Dermis blood vessel endothelial cell (primary cell): ENCODE measurements at regions not wholly inside any gene's neighbourhood (a gene's known extent, or its start where the extent isn't known, plus 50 kb on each side); places are given as distances from the start of the nearest gene placed in this dataset.
A peak's percentile ranks its signal among the peaks of the same experiment; 100 is the strongest.
"Not testable (repeated sequence)": the region's sequence is repeated elsewhere in the genome, so short reads cannot be mapped to it uniquely, and the experiment has no call there.

ENCODE experiments used
- DNase-seq: peaks from one replicate; pipeline ENCODE4 v3.0.0; 2010

GRCh38 chr15:77944002-77944867 lies 133.3 kb downstream of the TBC1D2B start:
- peak; percentile 81 for DNase-seq

GRCh38 chr15:77942611-77943211 lies 134.8 kb downstream of the TBC1D2B start:
- DNase-seq = no peak

DNA sequence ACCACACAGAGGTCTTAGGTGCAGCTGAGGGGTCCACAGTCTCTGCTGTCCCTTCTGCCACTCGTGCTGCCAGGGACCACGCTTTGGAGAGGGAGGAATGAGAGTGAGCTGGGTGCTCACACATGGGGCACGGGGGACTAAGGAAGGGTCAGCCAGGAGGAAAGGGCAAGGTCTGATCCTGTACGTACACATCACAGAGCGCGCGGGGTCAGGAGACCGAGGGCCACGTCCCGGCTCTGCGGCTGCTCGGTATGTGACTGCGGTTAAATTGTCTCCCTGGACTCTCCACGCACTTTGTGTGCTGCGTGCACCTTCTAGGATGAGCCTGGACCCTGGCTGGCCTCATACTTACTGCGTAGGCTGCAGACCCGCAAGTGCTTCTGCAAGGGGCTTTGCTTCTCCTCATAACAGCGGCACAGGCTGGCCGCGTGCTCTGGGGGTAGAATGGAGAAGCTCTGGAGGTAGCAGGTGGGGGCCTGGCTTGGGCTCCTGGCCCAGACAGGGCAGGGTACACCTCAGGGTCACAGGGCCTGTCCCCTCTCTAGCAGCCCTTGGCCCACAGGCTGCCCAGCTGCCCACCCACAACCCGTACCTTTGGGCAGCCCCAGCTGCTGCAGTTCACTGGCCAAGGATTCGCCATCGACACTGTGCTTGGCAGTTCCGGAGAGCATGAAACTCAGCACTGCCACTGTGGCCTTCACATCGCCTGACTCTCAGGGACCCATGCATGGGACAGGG lies 136.3 kb downstream of the TBC1D2B start:
- not testable (repeated sequence) for DNase-seq

DNA sequence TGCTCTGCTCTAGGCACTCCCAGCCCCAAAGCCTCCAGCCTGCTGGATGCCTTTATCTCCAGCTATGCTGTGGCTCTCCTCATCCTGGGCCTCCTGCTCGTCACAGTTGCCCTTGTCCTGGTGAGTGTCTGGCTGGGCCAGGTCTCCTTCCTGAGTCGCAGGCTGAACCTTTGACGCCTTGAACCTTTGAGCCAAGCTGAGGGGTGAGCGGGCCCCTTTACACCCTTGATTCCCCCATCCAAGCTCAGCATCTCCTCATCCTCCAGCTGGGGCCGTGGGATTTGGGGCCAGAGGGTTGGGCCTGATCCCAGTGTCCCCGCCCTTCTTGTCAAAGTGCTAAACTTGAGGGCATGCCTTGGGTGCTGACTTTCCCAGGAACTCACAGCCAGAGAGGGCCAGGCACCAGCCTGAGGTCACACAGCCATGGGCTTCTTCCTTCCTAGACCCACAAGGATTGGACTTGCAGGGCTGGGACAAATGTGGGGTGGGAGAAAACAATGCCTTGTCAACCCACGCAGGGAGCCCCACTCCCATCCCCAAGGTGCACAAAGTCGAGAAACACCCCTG lies 137.0 kb downstream of the TBC1D2B start:
- no peak for DNase-seq

GRCh38 chr15:77939851-77940250 lies 137.7 kb downstream of the TBC1D2B start:
- DNase-seq = no peak

- peak; percentile 55 for DNase-seq
Measured at GRCh38 chr15:77939026-77939425, 138.5 kb downstream of the TBC1D2B start.

DNA sequence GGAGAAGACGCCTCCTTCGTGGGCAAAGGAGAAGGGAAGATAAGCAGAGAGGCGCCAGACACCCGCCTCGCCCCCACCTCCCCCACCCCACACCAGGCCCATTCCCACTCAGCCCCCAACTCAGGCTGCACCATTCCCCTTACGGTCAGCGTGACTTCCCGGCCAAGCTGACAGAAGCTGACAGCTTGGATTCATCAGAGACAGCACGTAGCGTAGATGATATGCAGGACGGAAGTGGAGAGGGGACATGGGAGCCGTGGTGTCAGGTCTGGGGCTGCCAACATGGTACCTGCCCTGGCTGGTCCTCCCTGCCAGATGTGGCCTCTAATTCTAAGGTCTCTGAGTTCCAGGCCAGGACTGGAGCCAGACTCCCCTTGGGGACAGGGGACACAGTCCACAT lies 139.0 kb downstream of the TBC1D2B start:
- not testable (repeated sequence) for DNase-seq

DNA sequence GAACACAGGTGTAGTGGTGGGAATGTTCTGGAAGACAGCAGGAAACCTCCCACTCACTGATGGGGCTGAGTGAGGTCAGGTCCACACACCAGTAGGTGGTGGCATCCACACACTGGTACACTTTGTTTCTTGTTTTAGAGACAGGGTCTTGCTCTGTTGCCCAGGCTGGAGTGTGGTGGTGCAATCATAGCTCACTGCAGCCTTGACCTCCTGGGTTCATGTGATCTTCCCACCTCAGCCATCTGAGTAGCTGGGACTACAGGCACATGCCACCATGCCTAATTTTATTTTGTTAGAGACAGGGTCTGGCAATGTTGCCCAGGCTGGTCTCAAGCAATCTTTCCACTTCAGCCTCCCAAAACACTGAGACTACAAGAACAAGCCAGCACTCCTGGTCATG lies 140.9 kb downstream of the TBC1D2B start:
- DNase-seq = not testable (repeated sequence)

DNA sequence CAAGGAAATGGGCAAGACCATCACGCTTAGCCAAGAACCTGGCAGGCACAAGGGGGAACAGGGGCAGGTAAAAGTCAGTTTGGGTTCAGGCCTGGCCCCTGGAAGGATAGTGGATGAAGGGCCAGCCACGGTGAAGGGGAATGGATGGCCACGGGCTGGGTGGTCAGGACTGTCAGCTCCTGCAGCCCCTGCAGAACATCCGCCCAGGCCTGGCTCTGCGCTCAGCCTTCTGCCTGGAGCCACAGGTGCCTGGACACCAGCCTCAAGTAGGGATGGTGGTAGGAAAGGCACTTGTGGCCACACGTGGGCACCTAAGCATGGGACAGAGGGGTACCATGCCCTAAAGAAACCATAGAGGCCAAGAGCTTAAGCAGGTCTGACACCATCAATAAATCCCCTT lies 143.0 kb downstream of the TBC1D2B start:
- not testable (repeated sequence) for DNase-seq

DNA sequence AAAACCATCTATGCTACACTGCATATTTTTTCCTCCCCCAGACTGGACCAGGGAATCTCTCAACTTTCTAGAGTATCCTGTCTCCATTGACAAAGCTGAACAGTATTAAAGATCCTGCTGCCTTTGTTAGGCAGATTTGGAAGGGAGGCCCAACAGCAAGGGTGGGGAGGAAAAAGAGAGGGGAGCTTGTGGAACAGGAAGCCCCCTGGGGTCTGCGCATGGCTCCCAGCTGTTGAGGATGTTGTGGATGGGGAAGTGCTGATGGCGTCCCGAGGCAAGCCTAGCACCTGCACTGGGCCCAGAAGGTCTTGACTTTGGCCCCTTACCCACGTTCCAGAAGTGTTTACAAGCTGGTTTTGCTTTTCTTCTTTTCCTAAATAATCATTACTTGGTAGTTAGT lies 146.6 kb downstream of the TBC1D2B start:
- not testable (repeated sequence) for DNase-seq

DNA sequence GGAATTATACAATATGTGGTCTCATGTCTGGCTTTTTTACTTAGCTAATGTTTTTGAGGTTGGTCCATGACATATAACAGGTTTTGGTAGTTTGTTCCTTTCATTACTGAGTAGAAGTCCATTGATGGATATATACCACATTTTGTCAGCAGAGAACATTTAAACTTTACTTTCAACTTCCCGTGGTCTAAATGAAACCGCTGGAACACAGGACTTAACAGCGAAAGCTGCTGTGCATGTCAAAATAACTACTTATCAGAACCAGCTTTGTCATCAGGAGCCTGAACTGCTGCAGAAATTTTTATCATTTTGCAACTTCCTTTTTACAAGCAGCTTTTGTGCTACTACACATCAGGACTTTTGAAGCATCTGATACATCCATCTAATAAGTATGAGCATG lies 147.0 kb downstream of the TBC1D2B start:
- not testable (repeated sequence) for DNase-seq

GRCh38 chr15:77926789-77927188 lies 150.7 kb downstream of the TBC1D2B start:
- DNase-seq = peak; percentile 21

- not testable (repeated sequence) for DNase-seq
Measured at GRCh38 chr15:77926296-77926695, 151.2 kb downstream of the TBC1D2B start.

- DNase-seq = not testable (repeated sequence)
Measured at GRCh38 chr15:77925101-77925500, 152.4 kb downstream of the TBC1D2B start.

GRCh38 chr15:77921664-77922063 lies 155.8 kb downstream of the TBC1D2B start:
- DNase-seq = no peak

DNA sequence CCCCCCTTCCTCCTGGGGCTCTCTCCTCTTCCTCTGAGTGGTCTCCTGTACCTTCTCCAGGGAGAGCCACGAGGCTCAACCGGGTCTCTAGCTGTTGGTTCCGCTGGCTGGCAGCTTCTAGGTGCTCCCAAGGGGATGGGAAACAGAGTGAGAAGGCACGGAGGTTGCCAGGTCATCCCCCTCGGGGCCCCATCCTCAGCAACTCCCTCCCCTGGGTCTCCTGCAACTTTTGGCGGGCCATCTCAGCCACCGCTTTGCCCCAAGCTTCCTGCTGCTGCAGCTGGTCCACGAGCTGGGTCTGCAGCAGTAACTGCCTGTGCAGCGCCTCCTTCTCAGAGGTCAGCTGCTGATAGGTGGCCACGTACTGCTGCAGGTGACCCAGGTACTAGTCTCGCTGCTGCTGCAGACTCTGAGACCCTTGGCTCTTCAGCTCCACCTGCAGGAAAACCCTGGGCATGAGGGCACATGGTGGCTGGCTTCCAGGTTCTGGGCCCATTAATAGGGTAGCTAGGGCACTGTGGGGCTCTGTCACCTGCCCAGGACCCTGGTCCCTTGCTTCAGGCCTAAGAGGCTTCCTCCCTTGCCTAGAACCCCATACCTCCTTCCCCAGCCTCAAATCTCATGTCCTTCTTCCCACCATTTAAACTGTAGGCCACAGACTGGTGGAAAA lies 160.4 kb downstream of the TBC1D2B start:
- DNase-seq = not testable (repeated sequence)

DNA sequence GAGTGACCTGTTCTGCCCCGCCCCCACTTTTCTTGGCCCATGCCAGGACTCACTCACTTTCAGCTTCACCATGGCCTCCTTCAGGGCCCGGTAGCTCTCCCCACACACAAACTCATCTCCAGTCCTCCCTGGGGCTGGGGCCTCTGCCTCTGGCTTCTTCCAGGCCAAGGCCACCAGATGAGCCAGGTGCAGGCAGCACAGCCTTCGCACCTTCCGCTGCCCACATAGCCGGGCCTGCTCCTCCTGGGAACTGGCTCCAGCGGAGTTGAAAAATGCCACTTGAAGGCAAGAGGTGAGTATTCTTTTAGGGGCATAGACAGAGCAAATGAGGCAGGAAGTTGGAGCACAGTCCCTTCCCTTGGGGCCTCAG lies 161.6 kb downstream of the TBC1D2B start:
- DNase-seq = not testable (repeated sequence)

GRCh38 chr15:77915261-77915960 lies 162.1 kb downstream of the TBC1D2B start:
- DNase-seq = no peak

DNA sequence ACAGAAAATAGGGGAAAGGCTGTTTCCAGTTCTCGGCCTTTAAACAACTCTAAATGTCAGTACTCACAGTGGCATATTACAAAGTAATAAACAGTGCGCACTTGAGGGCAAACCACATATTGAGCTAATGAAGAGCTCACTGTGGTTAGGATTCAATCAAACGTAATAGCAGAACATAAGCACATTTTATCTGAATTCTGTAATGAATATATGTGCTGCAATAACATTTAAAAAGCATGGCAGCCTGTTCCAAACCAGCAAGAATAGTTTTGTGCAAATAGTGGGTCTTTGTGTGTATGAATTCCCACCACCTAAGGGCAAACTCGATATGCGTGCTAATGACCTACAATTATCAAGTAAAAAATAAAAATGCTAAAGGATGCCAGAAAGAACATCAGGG lies 163.0 kb downstream of the TBC1D2B start:
- not testable (repeated sequence) for DNase-seq

GRCh38 chr15:77910030-77910911 lies 167.2 kb downstream of the TBC1D2B start:
- DNase-seq = peak; percentile 90
